ENCODE measurements at regions not wholly inside any gene's neighbourhood (a gene's known extent, or its start where the extent isn't known, plus 50 kb on each side); places are given as distances from the start of the nearest gene placed in this dataset.

DNA sequence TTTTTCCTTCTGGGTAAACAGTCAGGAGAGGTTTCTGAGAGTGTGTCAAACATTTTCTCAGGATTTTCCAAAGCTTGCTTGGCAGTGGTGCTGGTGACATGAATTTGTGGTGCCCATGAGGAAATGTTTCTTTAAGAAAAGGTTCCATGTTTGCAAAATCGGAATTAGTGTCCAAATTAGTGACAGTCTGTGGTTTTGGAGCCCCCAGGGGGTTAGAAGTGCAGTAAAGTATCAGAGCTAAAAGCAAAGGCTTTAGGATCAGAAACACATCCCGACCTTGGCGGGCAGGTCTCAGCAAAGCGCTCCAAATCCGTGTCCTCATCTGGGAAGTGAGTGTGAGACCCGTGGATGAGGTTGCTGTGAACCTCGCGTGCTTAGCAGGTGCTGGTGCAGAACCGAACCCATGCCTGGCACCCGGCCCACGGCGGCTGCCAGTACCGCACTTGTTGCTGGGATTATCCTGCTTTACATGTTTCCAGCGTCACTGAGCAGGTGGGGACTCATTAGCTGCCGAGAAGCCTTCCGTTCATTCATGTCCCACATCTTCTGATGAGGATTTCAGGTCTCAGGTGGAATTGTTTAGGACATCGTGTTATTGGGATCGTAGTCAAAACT is 70.8 kb upstream of the COL5A1 start:
- TF ChIP-seq, protein P1, sequence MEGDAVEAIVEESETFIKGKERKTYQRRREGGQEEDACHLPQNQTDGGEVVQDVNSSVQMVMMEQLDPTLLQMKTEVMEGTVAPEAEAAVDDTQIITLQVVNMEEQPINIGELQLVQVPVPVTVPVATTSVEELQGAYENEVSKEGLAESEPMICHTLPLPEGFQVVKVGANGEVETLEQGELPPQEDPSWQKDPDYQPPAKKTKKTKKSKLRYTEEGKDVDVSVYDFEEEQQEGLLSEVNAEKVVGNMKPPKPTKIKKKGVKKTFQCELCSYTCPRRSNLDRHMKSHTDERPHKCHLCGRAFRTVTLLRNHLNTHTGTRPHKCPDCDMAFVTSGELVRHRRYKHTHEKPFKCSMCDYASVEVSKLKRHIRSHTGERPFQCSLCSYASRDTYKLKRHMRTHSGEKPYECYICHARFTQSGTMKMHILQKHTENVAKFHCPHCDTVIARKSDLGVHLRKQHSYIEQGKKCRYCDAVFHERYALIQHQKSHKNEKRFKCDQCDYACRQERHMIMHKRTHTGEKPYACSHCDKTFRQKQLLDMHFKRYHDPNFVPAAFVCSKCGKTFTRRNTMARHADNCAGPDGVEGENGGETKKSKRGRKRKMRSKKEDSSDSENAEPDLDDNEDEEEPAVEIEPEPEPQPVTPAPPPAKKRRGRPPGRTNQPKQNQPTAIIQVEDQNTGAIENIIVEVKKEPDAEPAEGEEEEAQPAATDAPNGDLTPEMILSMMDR (IDR thresholded peaks at IDR 0.05), result no peak
- no peak for TF ChIP-seq POLR2A (IDR thresholded peaks at IDR 0.05)

Data from body of pancreas (tissue), 4 donors.